Endothelial cell of hepatic sinusoid (primary cell): ENCODE measurements at regions not wholly inside any gene's neighbourhood (a gene's known extent, or its start where the extent isn't known, plus 50 kb on each side); places are given as distances from the start of the nearest gene placed in this dataset.

ENCODE experiments used
- in situ Hi-C: cut with HindIII; loops from 2 replicates; pipeline ENCODE4 v1.10.0; 2017; ENCODE audit warnings: low sequenced_read_pairs

GRCh38 chr15:35596285-35596684 lies 50.3 kb upstream of the DPH6 start:
- in situ Hi-C loops: no loop called here

GRCh38 chr15:35602836-35603235 lies 56.9 kb upstream of the DPH6 start:
- in situ Hi-C loops: no loop called here

- in situ Hi-C loops: no loop called here
These were observed 57.3 kb upstream of the DPH6 start for GRCh38 chr15:35603301-35603700.

- in situ Hi-C loops: no loop called here
These were observed 57.9 kb upstream of the DPH6 start for GRCh38 chr15:35603856-35604255.

GRCh38 chr15:35605764-35606449 lies 59.9 kb upstream of the DPH6 start:
- in situ Hi-C loops: no loop called here

- in situ Hi-C loops: no loop called here
These were observed 60.5 kb upstream of the DPH6 start for GRCh38 chr15:35606450-35606779.

GRCh38 chr15:35616498-35617271 lies 70.7 kb upstream of the DPH6 start:
- in situ Hi-C loops: no loop called here

- in situ Hi-C loops: no loop called here
These were observed 72.6 kb upstream of the DPH6 start for GRCh38 chr15:35618260-35619188.

GRCh38 chr15:35622641-35623340 lies 76.8 kb upstream of the DPH6 start:
- in situ Hi-C loops: no loop called here

- in situ Hi-C loops: no loop called here
These were observed 78.9 kb upstream of the DPH6 start for GRCh38 chr15:35624881-35625280.

GRCh38 chr15:35626571-35627318 lies 80.8 kb upstream of the DPH6 start:
- in situ Hi-C loops: no loop called here

- in situ Hi-C loops: no loop called here
These were observed 81.7 kb upstream of the DPH6 start for GRCh38 chr15:35627696-35628095.

GRCh38 chr15:35629766-35630165 lies 83.8 kb upstream of the DPH6 start:
- in situ Hi-C loops: no loop called here

GRCh38 chr15:35630532-35630931 lies 84.6 kb upstream of the DPH6 start:
- in situ Hi-C loops: no loop called here

GRCh38 chr15:35630985-35631384 lies 85.0 kb upstream of the DPH6 start:
- in situ Hi-C loops: no loop called here

GRCh38 chr15:35633677-35634076 lies 87.7 kb upstream of the DPH6 start:
- in situ Hi-C loops: no loop called here

- in situ Hi-C loops: no loop called here
These were observed 100.8 kb upstream of the DPH6 start for GRCh38 chr15:35646790-35647189.

GRCh38 chr15:35647303-35647702 lies 101.3 kb upstream of the DPH6 start:
- in situ Hi-C loops: no loop called here

- in situ Hi-C loops: no loop called here
These were observed 103.0 kb upstream of the DPH6 start for GRCh38 chr15:35648941-35649340.

GRCh38 chr15:35649575-35649974 lies 103.6 kb upstream of the DPH6 start:
- in situ Hi-C loops: no loop called here
